ENCODE measurements at regions not wholly inside any gene's neighbourhood (a gene's known extent, or its start where the extent isn't known, plus 50 kb on each side); places are given as distances from the start of the nearest gene placed in this dataset.

- no peak for TF ChIP-seq EP300 (IDR thresholded peaks at IDR 0.05)
- TF ChIP-seq POLR2AphosphoS5 (IDR thresholded peaks at IDR 0.05), result no peak
- TF ChIP-seq POLR2A (IDR thresholded peaks at IDR 0.05), result no peak
- TF ChIP-seq CTCF (IDR thresholded peaks at IDR 0.05), result no peak
- no peak for DNase-seq
- Histone ChIP-seq H3K4me1 (no peaks in the 10 kb centered on the region), H3K27ac (no peak overlapping the region), H3K36me3 (peaks cover 9 to 89% (median 83%) of the 10 kb centered on the region in 4 donors), H3K9me3 (no peaks in the 10 kb centered on the region), H3K4me3 (no peak overlapping the region), H3K27me3 (no peaks in the 10 kb centered on the region)
- intact Hi-C loops (cut with DNase I; ENCODE audit: low total_unique reads), result no loop called here
- WGBS, 5 donors, result 96 to 100% (median 97%) methylated on average over 1 of the region's 1 CpG
These were observed 102.5 kb upstream of the ADAD1 start for GRCh38 chr4:122276359-122276758.

- H3K4me1 ChIP-seq, result no peaks in the 10 kb centered on the region
- peaks cover 11 to 90% (median 85%) of the 10 kb centered on the region in 4 donors for H3K36me3 ChIP-seq
- H3K27ac ChIP-seq, result no peak overlapping the region
- intact Hi-C loops (cut with DNase I; ENCODE audit: low total_unique reads), result no loop called here
- no peaks in the 10 kb centered on the region for H3K27me3 ChIP-seq
- TF ChIP-seq EP300 (IDR thresholded peaks at IDR 0.05) (no peak), POLR2A (IDR thresholded peaks at IDR 0.05) (no peak), POLR2AphosphoS5 (IDR thresholded peaks at IDR 0.05) (no peak), CTCF (IDR thresholded peaks at IDR 0.05) (no peak)
- H3K9me3 ChIP-seq, result no peaks in the 10 kb centered on the region
- no peak overlapping the region for H3K4me3 ChIP-seq
- DNase-seq, result no peak
- 89 to 97% (median 94%) methylated on average over 1 of the region's 1 CpG for WGBS, 5 donors
These were observed 99.8 kb upstream of the ADAD1 start for GRCh38 chr4:122278976-122279375.

DNA sequence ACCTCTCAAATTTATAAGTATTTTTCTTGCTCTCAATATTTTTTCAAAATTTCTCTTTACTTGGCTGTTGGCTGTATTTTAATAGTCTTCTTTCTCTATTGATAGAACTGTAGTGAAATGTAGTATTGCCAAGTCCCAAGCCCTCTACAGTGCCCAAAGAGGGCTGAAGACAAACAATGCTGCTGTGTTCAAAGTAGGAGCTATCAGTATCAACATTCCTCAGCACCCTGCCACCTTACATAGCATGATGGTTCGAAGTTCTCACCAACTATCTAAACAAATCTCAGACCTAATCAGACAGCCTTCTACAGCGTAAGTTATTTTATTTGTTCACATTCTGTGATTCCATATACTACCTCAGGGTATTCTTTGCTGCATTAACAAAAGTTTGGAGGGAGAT is 99.1 kb upstream of the ADAD1 start:
- DNase-seq, result no peak
- no peak for TF ChIP-seq CTCF (IDR thresholded peaks at IDR 0.05)
- TF ChIP-seq POLR2A (IDR thresholded peaks at IDR 0.05), result no peak
- no peak for TF ChIP-seq EP300 (IDR thresholded peaks at IDR 0.05)
- no peak for TF ChIP-seq POLR2AphosphoS5 (IDR thresholded peaks at IDR 0.05)
- WGBS, 5 donors, result 89 to 100% (median 93%) methylated on average over 2 of the region's 2 CpGs
- Histone ChIP-seq H3K4me3 (no peak overlapping the region), H3K9me3 (no peaks in the 10 kb centered on the region), H3K36me3 (peaks cover 11 to 88% (median 85%) of the 10 kb centered on the region in 4 donors), H3K27ac (no peak overlapping the region), H3K4me1 (no peaks in the 10 kb centered on the region), H3K27me3 (no peaks in the 10 kb centered on the region)
- intact Hi-C loops (cut with DNase I; ENCODE audit: low total_unique reads), result no loop called here

DNA sequence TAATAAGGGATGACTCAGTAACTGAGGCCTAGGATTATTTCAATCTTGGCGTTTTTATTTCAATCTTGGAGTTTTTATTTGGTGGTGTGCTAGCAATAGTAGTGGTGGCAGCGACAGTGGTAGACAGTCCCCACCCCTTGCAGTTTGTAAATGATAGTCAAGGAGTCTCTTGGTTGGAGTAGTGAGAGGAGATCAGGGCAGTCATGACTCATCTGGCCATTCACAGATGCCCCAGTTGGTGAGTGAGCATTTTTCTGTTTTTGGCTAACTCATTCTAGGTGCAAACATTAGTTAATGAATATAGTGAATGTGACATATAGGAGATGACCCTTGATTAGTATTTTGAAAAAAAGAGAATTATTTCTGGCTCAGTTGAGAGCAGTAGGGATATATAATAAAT is 93.5 kb upstream of the ADAD1 start:
- TF ChIP-seq POLR2A (IDR thresholded peaks at IDR 0.05) (no peak), EP300 (IDR thresholded peaks at IDR 0.05) (no peak), POLR2AphosphoS5 (IDR thresholded peaks at IDR 0.05) (no peak), CTCF (IDR thresholded peaks at IDR 0.05) (no peak)

More for the DNA sequence above, 93.5 kb upstream of the ADAD1 start:
- Histone ChIP-seq H3K27ac (no peak overlapping the region), H3K4me3 (no peak overlapping the region), H3K9me3 (no peaks in the 10 kb centered on the region), H3K27me3 (no peaks in the 10 kb centered on the region), H3K36me3 (peaks cover 16 to 89% (median 76%) of the 10 kb centered on the region in 4 donors), H3K4me1 (no peaks in the 10 kb centered on the region)
- intact Hi-C loops (cut with DNase I; ENCODE audit: low total_unique reads), result no loop called here
- 93 to 99% (median 98%) methylated on average over 2 of the region's 2 CpGs for WGBS, 5 donors
- DNase-seq, result no peak
